ENCODE measurements at regions not wholly inside any gene's neighbourhood (a gene's known extent, or its start where the extent isn't known, plus 50 kb on each side); places are given as distances from the start of the nearest gene placed in this dataset.

GRCh38 chr9:120184266-120184665 is 395.7 kb downstream of the CDK5RAP2 start:
- H3K4me3 ChIP-seq (ENCODE audit: low read depth, low read length, poor library complexity, severe bottlenecking): no peak overlapping the region

GRCh38 chr9:120183615-120184014 is 396.4 kb downstream of the CDK5RAP2 start:
- H3K4me1 ChIP-seq (ENCODE audit: insufficient read depth, low read length, severe bottlenecking): no peaks in the 10 kb centered on the region
- H3K9me2 ChIP-seq (ENCODE audit: low read depth, low read length): no peaks in the 10 kb centered on the region
- no peaks in the 10 kb centered on the region for H3F3A ChIP-seq (ENCODE audit: insufficient read depth, low read length)
- H2AFZ ChIP-seq (ENCODE audit: low read length): no peak overlapping the region
- no peak overlapping the region for H3K4me2 ChIP-seq (ENCODE audit: low read length)
- no peak overlapping the region for H3K4me3 ChIP-seq (ENCODE audit: low read depth, low read length, poor library complexity, severe bottlenecking)
- no peaks in the 10 kb centered on the region for H3K9me3 ChIP-seq (ENCODE audit: low read length)
- H4K20me1 ChIP-seq (ENCODE audit: insufficient read depth, low read length): no peaks in the 10 kb centered on the region
- no peak for TF ChIP-seq EZH2 (IDR thresholded peaks at IDR 0.05; ENCODE audit: borderline replicate concordance, low read length)
- no peak for TF ChIP-seq CTCF (IDR thresholded peaks at IDR 0.05; ENCODE audit: low read length)
- no peaks in the 10 kb centered on the region; the same call in 1 of the 2 replicates for H3K27me3 ChIP-seq (ENCODE audit: insufficient read depth, low read length)
- H3K36me3 ChIP-seq (ENCODE audit: insufficient read depth, low read length): no peaks in the 10 kb centered on the region
- no peak overlapping the region for H3K27ac ChIP-seq (ENCODE audit: low read depth, low read length, poor library complexity, severe bottlenecking)
- H3K79me2 ChIP-seq (ENCODE audit: insufficient read depth, low read length): no peaks in the 10 kb centered on the region
- no peak overlapping the region for H3K9ac ChIP-seq (ENCODE audit: low read length)

More at GRCh38 chr9:120184266-120184665, 395.7 kb downstream of the CDK5RAP2 start:
- no peak overlapping the region for H3K4me2 ChIP-seq (ENCODE audit: low read length)
- H3K27me3 ChIP-seq (ENCODE audit: insufficient read depth, low read length): no peaks in the 10 kb centered on the region; the same call in 1 of the 2 replicates
- H4K20me1 ChIP-seq (ENCODE audit: insufficient read depth, low read length): no peaks in the 10 kb centered on the region
- H3K9me3 ChIP-seq (ENCODE audit: low read length): no peaks in the 10 kb centered on the region
- H3K9me2 ChIP-seq (ENCODE audit: low read depth, low read length): no peaks in the 10 kb centered on the region
- no peaks in the 10 kb centered on the region for H3K36me3 ChIP-seq (ENCODE audit: insufficient read depth, low read length)
- H3K9ac ChIP-seq (ENCODE audit: low read length): no peak overlapping the region
- H3K4me1 ChIP-seq (ENCODE audit: insufficient read depth, low read length, severe bottlenecking): no peaks in the 10 kb centered on the region
- no peaks in the 10 kb centered on the region for H3K79me2 ChIP-seq (ENCODE audit: insufficient read depth, low read length)
- TF ChIP-seq EZH2 (IDR thresholded peaks at IDR 0.05; ENCODE audit: borderline replicate concordance, low read length) (no peak), CTCF (IDR thresholded peaks at IDR 0.05; ENCODE audit: low read length) (no peak)
- no peak overlapping the region for H3K27ac ChIP-seq (ENCODE audit: low read depth, low read length, poor library complexity, severe bottlenecking)
- no peak overlapping the region for H2AFZ ChIP-seq (ENCODE audit: low read length)
- no peaks in the 10 kb centered on the region for H3F3A ChIP-seq (ENCODE audit: insufficient read depth, low read length)

GRCh38 chr9:120182011-120182410 is 398.0 kb downstream of the CDK5RAP2 start:
- Histone ChIP-seq H4K20me1 (ENCODE audit: insufficient read depth, low read length) (no peaks in the 10 kb centered on the region), H3K36me3 (ENCODE audit: insufficient read depth, low read length) (no peaks in the 10 kb centered on the region), H3K9me3 (ENCODE audit: low read length) (no peaks in the 10 kb centered on the region), H2AFZ (ENCODE audit: low read length) (no peak overlapping the region), H3K4me1 (ENCODE audit: insufficient read depth, low read length, severe bottlenecking) (no peaks in the 10 kb centered on the region), H3K4me3 (ENCODE audit: low read depth, low read length, poor library complexity, severe bottlenecking) (no peak overlapping the region), H3K9ac (ENCODE audit: low read length) (no peak overlapping the region), H3F3A (ENCODE audit: insufficient read depth, low read length) (no peaks in the 10 kb centered on the region), H3K4me2 (ENCODE audit: low read length) (no peak overlapping the region), H3K9me2 (ENCODE audit: low read depth, low read length) (no peaks in the 10 kb centered on the region), H3K27ac (ENCODE audit: low read depth, low read length, poor library complexity, severe bottlenecking) (no peak overlapping the region), H3K27me3 (ENCODE audit: insufficient read depth, low read length) (no peaks in the 10 kb centered on the region), H3K79me2 (ENCODE audit: insufficient read depth, low read length) (no peaks in the 10 kb centered on the region)
- no peak for TF ChIP-seq CTCF (IDR thresholded peaks at IDR 0.05; ENCODE audit: low read length)
- TF ChIP-seq EZH2 (IDR thresholded peaks at IDR 0.05; ENCODE audit: borderline replicate concordance, low read length): no peak

Measured in OCI-LY1 (cell line).